ENCODE measurements at regions not wholly inside any gene's neighbourhood (a gene's known extent, or its start where the extent isn't known, plus 50 kb on each side); places are given as distances from the start of the nearest gene placed in this dataset.
"Not testable (repeated sequence)": the region's sequence is repeated elsewhere in the genome, so short reads cannot be mapped to it uniquely, and the experiment has no call there.

DNA sequence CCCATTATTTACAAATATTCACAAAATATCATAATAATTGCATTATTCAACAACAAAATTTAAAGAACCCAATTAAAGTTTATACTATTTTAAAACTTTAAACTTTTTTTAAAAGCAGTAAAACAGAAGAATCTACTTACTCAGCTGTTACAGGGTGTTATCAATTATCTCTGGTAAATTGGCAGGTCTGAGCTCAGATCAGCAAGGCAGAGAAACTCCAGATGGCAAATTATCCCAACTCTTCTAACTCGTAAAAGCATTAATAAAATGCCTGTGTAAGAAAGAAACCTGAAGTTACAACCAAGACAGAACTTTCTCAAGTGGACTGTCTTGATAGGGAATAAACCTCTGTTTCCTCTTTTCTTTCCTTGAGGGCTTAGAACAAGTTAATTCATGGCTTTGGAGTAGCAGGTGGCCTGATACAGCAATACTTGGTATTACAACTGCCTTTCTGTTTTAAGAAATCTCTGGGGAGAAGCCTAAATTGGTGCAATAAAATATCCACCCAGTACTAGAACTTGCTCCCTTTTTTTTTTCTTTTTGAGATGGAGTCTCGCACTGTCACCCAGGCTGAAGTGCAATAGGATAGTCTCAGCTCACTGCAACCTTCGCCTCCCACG lies 275.3 kb upstream of the MKLN1 start:
- TF ChIP-seq, protein P1, sequence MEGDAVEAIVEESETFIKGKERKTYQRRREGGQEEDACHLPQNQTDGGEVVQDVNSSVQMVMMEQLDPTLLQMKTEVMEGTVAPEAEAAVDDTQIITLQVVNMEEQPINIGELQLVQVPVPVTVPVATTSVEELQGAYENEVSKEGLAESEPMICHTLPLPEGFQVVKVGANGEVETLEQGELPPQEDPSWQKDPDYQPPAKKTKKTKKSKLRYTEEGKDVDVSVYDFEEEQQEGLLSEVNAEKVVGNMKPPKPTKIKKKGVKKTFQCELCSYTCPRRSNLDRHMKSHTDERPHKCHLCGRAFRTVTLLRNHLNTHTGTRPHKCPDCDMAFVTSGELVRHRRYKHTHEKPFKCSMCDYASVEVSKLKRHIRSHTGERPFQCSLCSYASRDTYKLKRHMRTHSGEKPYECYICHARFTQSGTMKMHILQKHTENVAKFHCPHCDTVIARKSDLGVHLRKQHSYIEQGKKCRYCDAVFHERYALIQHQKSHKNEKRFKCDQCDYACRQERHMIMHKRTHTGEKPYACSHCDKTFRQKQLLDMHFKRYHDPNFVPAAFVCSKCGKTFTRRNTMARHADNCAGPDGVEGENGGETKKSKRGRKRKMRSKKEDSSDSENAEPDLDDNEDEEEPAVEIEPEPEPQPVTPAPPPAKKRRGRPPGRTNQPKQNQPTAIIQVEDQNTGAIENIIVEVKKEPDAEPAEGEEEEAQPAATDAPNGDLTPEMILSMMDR (IDR thresholded peaks at IDR 0.05) = no peak

GRCh38 chr7:131056007-131056406 lies 271.7 kb upstream of the MKLN1 start:
- H3K4me1 Mint-ChIP-seq (ENCODE audit: low read depth) = peaks cover 53% of the 10 kb centered on the region
- no peak for DNase-seq
- peak overlapping the region; percentile 84 for H3K27ac Mint-ChIP-seq
- peaks cover 9% of the 10 kb centered on the region; the same call in 1 of the 2 replicates for H3K27me3 Mint-ChIP-seq (ENCODE audit: insufficient read depth)
- H3K4me3 Mint-ChIP-seq = peak overlapping the region; percentile 7; the same call in 1 of the 2 replicates
- TF ChIP-seq, protein P1 (IDR thresholded peaks at IDR 0.05) = no peak
- peaks cover 12% of the 10 kb centered on the region for H3K9me3 Mint-ChIP-seq
- H3K36me3 Mint-ChIP-seq (ENCODE audit: low read depth) = peaks cover 34% of the 10 kb centered on the region

More for the DNA sequence above, 275.3 kb upstream of the MKLN1 start:
- Mint-ChIP-seq H3K27me3 (ENCODE audit: insufficient read depth) (peaks cover 9% of the 10 kb centered on the region; the same call in 1 of the 2 replicates), H3K4me3 (no peak overlapping the region), H3K9me3 (no peaks in the 10 kb centered on the region), H3K4me1 (ENCODE audit: low read depth) (peaks cover 65% of the 10 kb centered on the region), H3K27ac (no peak overlapping the region), H3K36me3 (ENCODE audit: low read depth) (peaks cover 45% of the 10 kb centered on the region)
- DNase-seq = no peak

- H3K9me3 Mint-ChIP-seq = peaks cover 12% of the 10 kb centered on the region
- H3K27me3 Mint-ChIP-seq (ENCODE audit: insufficient read depth) = peaks cover 9% of the 10 kb centered on the region; the same call in 1 of the 2 replicates
- TF ChIP-seq, protein P1 (IDR thresholded peaks at IDR 0.05) = no peak
- peak; percentile 71 for DNase-seq
- peak overlapping the region; percentile 84 for H3K27ac Mint-ChIP-seq
- peak overlapping the region; percentile 67 for H3K4me3 Mint-ChIP-seq
- peaks cover 53% of the 10 kb centered on the region for H3K4me1 Mint-ChIP-seq (ENCODE audit: low read depth)
- peaks cover 34% of the 10 kb centered on the region for H3K36me3 Mint-ChIP-seq (ENCODE audit: low read depth)
These were observed 270.5 kb upstream of the MKLN1 start for GRCh38 chr7:131057015-131057793.

GRCh38 chr7:131057794-131058070 lies 269.9 kb upstream of the MKLN1 start:
- TF ChIP-seq, protein P1 (IDR thresholded peaks at IDR 0.05) = no peak
- no peak overlapping the region for H3K4me3 Mint-ChIP-seq
- peaks cover 34% of the 10 kb centered on the region for H3K36me3 Mint-ChIP-seq (ENCODE audit: low read depth)
- H3K4me1 Mint-ChIP-seq (ENCODE audit: low read depth) = peaks cover 53% of the 10 kb centered on the region
- DNase-seq = no peak
- H3K27me3 Mint-ChIP-seq (ENCODE audit: insufficient read depth) = peaks cover 9% of the 10 kb centered on the region; the same call in 1 of the 2 replicates
- peaks cover 12% of the 10 kb centered on the region for H3K9me3 Mint-ChIP-seq
- H3K27ac Mint-ChIP-seq = peak overlapping the region; percentile 45; the same call in 1 of the 2 replicates

- H3K4me1 Mint-ChIP-seq (ENCODE audit: low read depth) = peaks cover 58% of the 10 kb centered on the region
- H3K27ac Mint-ChIP-seq; H3K27me3 Mint-ChIP-seq (ENCODE audit: insufficient read depth); DNase-seq; H3K4me3 Mint-ChIP-seq: not testable (repeated sequence)
- H3K36me3 Mint-ChIP-seq (ENCODE audit: low read depth) = peaks cover 33% of the 10 kb centered on the region
- H3K9me3 Mint-ChIP-seq = peaks cover 12% of the 10 kb centered on the region
These were observed 269.0 kb upstream of the MKLN1 start for GRCh38 chr7:131058561-131059288.

DNA sequence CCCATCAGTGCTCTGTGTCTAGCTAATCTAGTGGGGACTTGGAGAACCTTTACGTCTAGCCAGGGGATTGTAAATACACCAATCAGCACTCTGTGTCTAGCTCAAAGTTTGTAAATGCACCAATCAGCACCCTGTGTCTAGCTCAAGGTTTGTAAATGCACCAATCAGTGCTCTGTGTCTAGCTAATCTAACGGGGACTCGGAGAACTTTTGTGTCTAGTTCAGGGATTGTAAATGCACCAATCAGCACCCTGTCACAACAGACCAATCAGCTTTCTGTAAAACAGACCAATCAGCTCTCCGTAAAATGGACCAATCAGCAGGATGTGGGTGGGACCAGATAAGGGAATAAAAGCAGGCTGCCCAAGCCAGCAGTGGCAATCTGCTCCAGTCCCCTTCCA lies 268.3 kb upstream of the MKLN1 start:
- Mint-ChIP-seq H3K4me1 (ENCODE audit: low read depth) (peaks cover 51% of the 10 kb centered on the region), H3K9me3 (peaks cover 12% of the 10 kb centered on the region), H3K36me3 (ENCODE audit: low read depth) (peaks cover 28% of the 10 kb centered on the region)
- DNase-seq; H3K4me3 Mint-ChIP-seq; H3K27ac Mint-ChIP-seq; H3K27me3 Mint-ChIP-seq (ENCODE audit: insufficient read depth): not testable (repeated sequence)
